Kidney (tissue), 13 donors: ENCODE measurements at regions not wholly inside any gene's neighbourhood (a gene's known extent, or its start where the extent isn't known, plus 50 kb on each side); places are given as distances from the start of the nearest gene placed in this dataset.
A peak's percentile ranks its signal among the peaks of the same experiment; 100 is the strongest.

Experiments
- DNase-seq, 5 donors: peaks; one replicate each; pipeline ENCODE4 v3.0.0-alpha.2; 2013 to 2020
- FAIRE-seq: peaks from 2 replicates; lab custom pipeline; 2012; peaks lifted over from hg19 to GRCh38; lab: Jason Lieb, UNC
- H3K27ac ChIP-seq, 2 donors: one replicate each; pipeline ENCODE4 v1.7.0; 2013; ENCODE audit warnings: low read depth in 2 of 2, low read length in 2 of 2, inconsistent platforms in 1 of 2
- H3K27me3 ChIP-seq: one replicate; pipeline ENCODE4 v1.7.1; 2013; ENCODE audit warnings: low read length, inconsistent platforms; ENCODE audit not compliant: control insufficient read depth, insufficient read depth
- H3K36me3 ChIP-seq, 3 donors: one replicate each; pipeline versions ENCODE4 v1.7.0 to v1.7.1; 2013; ENCODE audit warnings: low read length in 3 of 3, control low read depth in 1 of 3, inconsistent platforms in 1 of 3; ENCODE audit not compliant: insufficient read depth in 3 of 3, control insufficient read depth in 2 of 3
- H3K4me1 ChIP-seq, 3 donors: one replicate each; pipeline versions ENCODE4 v1.7.0 to v1.7.1; 2013; ENCODE audit warnings: low read length in 3 of 3, inconsistent platforms in 1 of 3, low read depth in 1 of 3; ENCODE audit not compliant: control insufficient read depth in 2 of 3, insufficient read depth in 2 of 3
- H3K4me3 ChIP-seq, 3 donors: one replicate each; pipeline versions ENCODE4 v1.7.0 to v1.8.1; 2013; ENCODE audit warnings: low read length in 3 of 3, control low read depth in 1 of 3, inconsistent platforms in 1 of 3
- H3K9ac ChIP-seq, 3 donors: one replicate each; pipeline versions ENCODE4 v1.7.0 to v1.7.1; 2013; ENCODE audit warnings: low read length in 3 of 3, control low read depth in 1 of 3, inconsistent platforms in 1 of 3
- H3K9me3 ChIP-seq, 3 donors: one replicate each; pipeline versions ENCODE4 v1.7.0 to v1.7.1; 2013; ENCODE audit warnings: low read length in 3 of 3, control low read depth in 1 of 3, inconsistent platforms in 1 of 3; ENCODE audit not compliant: control insufficient read depth in 2 of 3, insufficient read depth in 1 of 3
- CTCF ChIP-seq: IDR thresholded peaks from 3 replicates; pipeline ENCODE4 v1.5.1; 2012; ENCODE audit warnings: mild to moderate bottlenecking, moderate library complexity, borderline replicate concordance; ENCODE audit not compliant: insufficient read depth; ENCODE audit errors: extremely low read depth
- intact Hi-C: fragments of 100-400 bp; cut with DNase I; formaldehyde crosslinking; loops from one replicate; pipeline ENCODE4 v1.11.1; 2022
- donor health status: control.
- donor health status: control.
- donor health status: control.
- donor health status: control.
- donor health status: control.
- donor health status: DM: yes; HTN: yes; CAD: no.
- donor health status: Normal renal cell carcinoma (clear cell type).

- no peak overlapping the region for H3K27ac ChIP-seq
- intact Hi-C loops, result no loop called here
- H3K27me3 ChIP-seq, result no peaks in the 10 kb centered on the region
- peak in 3 of 5 donors; percentile 17 to 82 (median 77) for DNase-seq
- FAIRE-seq, result peak; percentile 30
- H3K9ac ChIP-seq, result no peak overlapping the region
- H3K4me1 ChIP-seq, result no peaks in the 10 kb centered on the region
- no peak for TF ChIP-seq CTCF
- H3K9me3 ChIP-seq, result no peaks in the 10 kb centered on the region
- H3K4me3 ChIP-seq, result no peak overlapping the region
- H3K36me3 ChIP-seq, result no peaks in the 10 kb centered on the region
These were observed 270.2 kb upstream of the BRINP1 start for GRCh38 chr9:119639287-119639955.

- TF ChIP-seq CTCF, result no peak
- no peak overlapping the region for H3K9ac ChIP-seq
- H3K9me3 ChIP-seq, result no peaks in the 10 kb centered on the region
- H3K27me3 ChIP-seq, result no peaks in the 10 kb centered on the region
- H3K4me1 ChIP-seq, result no peaks in the 10 kb centered on the region
- no peak overlapping the region for H3K27ac ChIP-seq
- H3K36me3 ChIP-seq, result no peaks in the 10 kb centered on the region
- H3K4me3 ChIP-seq, result no peak overlapping the region
- intact Hi-C loops, result no loop called here
- no peak for DNase-seq
- FAIRE-seq, result no peak
These were observed 264.8 kb upstream of the BRINP1 start for GRCh38 chr9:119634006-119634405.

GRCh38 chr9:119611565-119611964 is 242.3 kb upstream of the BRINP1 start:
- H3K27ac ChIP-seq, result no peak overlapping the region
- FAIRE-seq (no peak), DNase-seq (no peak)
- H3K27me3 ChIP-seq, result no peaks in the 10 kb centered on the region
- no peaks in the 10 kb centered on the region for H3K9me3 ChIP-seq
- H3K4me1 ChIP-seq, result no peaks in the 10 kb centered on the region
- H3K36me3 ChIP-seq, result no peaks in the 10 kb centered on the region
- intact Hi-C loops, result no loop called here
- no peak for TF ChIP-seq CTCF
- H3K4me3 ChIP-seq, result no peak overlapping the region
- no peak overlapping the region for H3K9ac ChIP-seq
